IMR-90 (cell line): ENCODE measurements at regions not wholly inside any gene's neighbourhood (a gene's known extent, or its start where the extent isn't known, plus 50 kb on each side); places are given as distances from the start of the nearest gene placed in this dataset.

Experiments
- ATAC-seq: fragments of 200-7000 bp; cut with Tn5 transposase; 2 replicates; pipeline ENCODE4 v1.9.1; 2020; ENCODE audit warnings: low read depth, mild to moderate bottlenecking, moderate library complexity
- BruUV-seq: library from RNA; stranded (reverse); fragments of 400-500 nt; replicated peaks from 2 replicates; lab custom pipeline; 2021; lab: Mats Ljungman, UMichigan
- CTCF ChIA-PET: fragments of 300-600 bp; formaldehyde crosslinking; extraction: SDS; loops from one replicate; lab custom pipeline; 2021; ENCODE audit warnings: antibody characterized with exemption; lab: Yijun Ruan, JAX
- POLR2A ChIA-PET: fragments of 300-600 bp; sonication (Branson Sonifier 250); formaldehyde crosslinking; loops from one replicate; lab custom pipeline; 2022; ENCODE audit warnings: antibody characterized with exemption; ENCODE audit not compliant: unreplicated experiment; lab: Charles Lee
- DNase-seq: peaks from one replicate; pipeline ENCODE4 v3.0.0; 2013
- H2AFZ ChIP-seq: replicated peaks from 2 replicates; pipeline ENCODE3; 2013; ENCODE audit warnings: low read length, mild to moderate bottlenecking; ENCODE audit not compliant: poor library complexity
- H2AK5ac ChIP-seq: 2 replicates; pipeline ENCODE4 v1.6.1; 2013; ENCODE audit warnings: low read depth, low read length, inconsistent platforms
- H2AK9ac ChIP-seq: replicated peaks from 2 replicates; pipeline ENCODE3; 2013; ENCODE audit warnings: mild to moderate bottlenecking, low read depth, low read length, moderate library complexity; ENCODE audit not compliant: poor library complexity
- H2BK120ac ChIP-seq: 2 replicates; pipeline ENCODE4 v1.6.1; 2013; ENCODE audit warnings: low read depth, low read length, inconsistent platforms
- H2BK15ac ChIP-seq: 3 replicates; pipeline ENCODE4 v1.6.1; 2013; ENCODE audit warnings: low read depth, low read length, inconsistent platforms
- H2BK20ac ChIP-seq: 2 replicates; pipeline ENCODE4 v1.6.1; 2013; ENCODE audit warnings: low read depth, mild to moderate bottlenecking, inconsistent platforms, low read length, moderate library complexity
- H2BK5ac ChIP-seq: 2 replicates; pipeline ENCODE4 v1.6.1; 2013; ENCODE audit warnings: mild to moderate bottlenecking, low read depth, low read length, inconsistent platforms; ENCODE audit not compliant: poor library complexity, severe bottlenecking
- H3K14ac ChIP-seq: replicated peaks from 2 replicates; pipeline ENCODE4 v1.6.1; 2013; ENCODE audit warnings: low read depth, low read length, inconsistent platforms
- H3K18ac ChIP-seq: 2 replicates; pipeline ENCODE4 v1.6.1; 2013; ENCODE audit warnings: low read depth, low read length, control low read depth
- H3K23ac ChIP-seq: 2 replicates; pipeline ENCODE4 v1.6.1; 2013; ENCODE audit warnings: low read depth, low read length, inconsistent platforms
- H3K27ac ChIP-seq: 2 replicates; pipeline ENCODE4 v1.5.1; 2013; ENCODE audit warnings: mild to moderate bottlenecking, control low read depth, low read length; ENCODE audit not compliant: insufficient read depth
- H3K27me3 ChIP-seq: 2 replicates; pipeline ENCODE4 v1.6.1; 2013; ENCODE audit warnings: low read length; ENCODE audit not compliant: control insufficient read depth, insufficient read depth
- H3K36me3 ChIP-seq: 2 replicates; pipeline ENCODE4 v1.6.1; 2013; ENCODE audit warnings: low read length, mixed read lengths; ENCODE audit not compliant: control insufficient read depth, insufficient read depth
- H3K4ac ChIP-seq: 2 replicates; pipeline ENCODE4 v1.6.1; 2013; ENCODE audit warnings: low read depth, low read length, inconsistent platforms
- H3K4me1 ChIP-seq: 2 replicates; pipeline ENCODE4 v1.6.1; 2013; ENCODE audit warnings: low read length, mixed read lengths; ENCODE audit not compliant: control insufficient read depth, insufficient read depth
- H3K4me2 ChIP-seq: 2 replicates; pipeline ENCODE4 v1.6.1; 2013; ENCODE audit warnings: low read depth, mild to moderate bottlenecking, control low read depth, low read length, moderate library complexity
- H3K4me3 ChIP-seq: 2 replicates; pipeline ENCODE4 v1.5.1; 2013; ENCODE audit warnings: low read depth, mild to moderate bottlenecking, control low read depth, low read length, moderate library complexity; ENCODE audit not compliant: insufficient read depth
- H3K56ac ChIP-seq: 2 replicates; pipeline ENCODE4 v1.6.1; 2013; ENCODE audit warnings: low read length, inconsistent platforms; ENCODE audit not compliant: insufficient read depth; ENCODE audit errors: extremely low read depth
- H3K79me1 ChIP-seq, 2 experiments: 2 replicates each; pipeline ENCODE4 v1.6.1; 2013; ENCODE audit warnings: low read length in 2 of 2, inconsistent platforms in 1 of 2, low read depth in 1 of 2
- H3K9ac ChIP-seq: 2 replicates; pipeline ENCODE4 v1.6.1; 2013; ENCODE audit warnings: low read depth, low read length, control low read depth
- H3K9me1 ChIP-seq: 2 replicates; pipeline ENCODE4 v1.6.1; 2013; ENCODE audit warnings: low read length, inconsistent platforms; ENCODE audit not compliant: insufficient read depth
- H3K9me3 ChIP-seq: 2 replicates; pipeline ENCODE4 v1.6.1; 2013; ENCODE audit warnings: low read length; ENCODE audit not compliant: control insufficient read depth, insufficient read depth
- H4K20me1 ChIP-seq: 2 replicates; pipeline ENCODE4 v1.6.1; 2013; ENCODE audit warnings: low read length, inconsistent platforms; ENCODE audit not compliant: insufficient read depth
- H4K5ac ChIP-seq: 2 replicates; pipeline ENCODE4 v1.6.1; 2013; ENCODE audit warnings: mild to moderate bottlenecking, low read depth, low read length, control low read depth
- H4K8ac ChIP-seq, 2 experiments: 2 replicates each; pipeline ENCODE4 v1.6.1; 2013; ENCODE audit warnings: low read depth in 2 of 2, low read length in 2 of 2, control low read depth in 1 of 2, inconsistent platforms in 1 of 2
- H4K91ac ChIP-seq: 2 replicates; pipeline ENCODE4 v1.6.1; 2013; ENCODE audit warnings: low read depth, low read length, inconsistent platforms; ENCODE audit not compliant: insufficient read depth
- NFE2L2 ChIP-seq: fragments of 150-350 bp; IDR thresholded peaks from 2 replicates; pipeline ENCODE4 v1.6.1; 2016; ENCODE audit warnings: low read depth, mild to moderate bottlenecking, low read length
- WGBS, 2 experiments: methylation state at CpG; one replicate each; pipeline versions ENCODE4 v1.1.5 to v1.1.7; 2013; ENCODE audit warnings: missing lambda C conversion rate in 2 of 2; ENCODE audit not compliant: insufficient read length in 1 of 2; ENCODE audit errors: extremely low coverage in 2 of 2; 5-methylcytosine and 5-hydroxymethylcytosine counted together
- dilution Hi-C: fragments of 300-500 bp; cut with HindIII; formaldehyde crosslinking; loops from one replicate; pipeline ENCODE4 v1.14.3; 2018; ENCODE audit warnings: low sequenced_read_pairs; ENCODE audit not compliant: unreplicated experiment
- in situ Hi-C: fragments of 300-500 bp; cut with MboI; formaldehyde crosslinking; loops from 3 replicates; pipeline ENCODE4 v1.14.3; 2019; ENCODE audit warnings: low sequenced_read_pairs, inconsistent platforms, mixed read lengths
- intact Hi-C: fragments of 100-400 bp; cut with micrococcal nuclease; formaldehyde crosslinking; loops from 2 replicates; pipeline ENCODE4 v1.10.0; 2022

- ChIA-PET CTCF (no interaction called here), POLR2A (no interaction called here)
- 94% methylated on average over 9 of the region's 12 CpGs; no CpG with 5 or more reads in 1 of the 2 experiments for WGBS, 2 experiments
- BruUV-seq = no TSS peak
- no peak for ATAC-seq
- Histone ChIP-seq H3K4me2 (no peak overlapping the region), H2BK5ac (no peak overlapping the region), H4K20me1 (no peaks in the 10 kb centered on the region), H3K27me3 (no peaks in the 10 kb centered on the region), H3K23ac (no peak overlapping the region), H3K36me3 (no peaks in the 10 kb centered on the region), H2BK15ac (no peak overlapping the region), H4K8ac (no peak overlapping the region), H2AK9ac (no peak overlapping the region), H2AFZ (no peak overlapping the region), H3K27ac (no peak overlapping the region), H3K4me1 (peaks cover 8% of the 10 kb centered on the region), H3K9me3 (no peaks in the 10 kb centered on the region), H3K9ac (no peak overlapping the region), H4K5ac (no peak overlapping the region), H2BK20ac (no peak overlapping the region), H3K79me1 (no peaks in the 10 kb centered on the region), H3K4ac (no peak overlapping the region), H3K4me3 (no peak overlapping the region), H2BK120ac (no peak overlapping the region), H3K14ac (no peak overlapping the region), H2AK5ac (no peak overlapping the region), H3K9me1 (no peaks in the 10 kb centered on the region), H3K18ac (no peak overlapping the region), H3K56ac (no peak overlapping the region), H4K91ac (no peak overlapping the region)
- in situ Hi-C loops = no loop called here
- intact Hi-C loops = no loop called here
- TF ChIP-seq NFE2L2 = no peak
- dilution Hi-C loops = no loop called here
- DNase-seq = no peak
Measured at GRCh38 chr13:28590461-28590860, 68.5 kb upstream of the POMP start.
